Aorta (tissue), 5 donors: ENCODE measurements at regions not wholly inside any gene's neighbourhood (a gene's known extent, or its start where the extent isn't known, plus 50 kb on each side); places are given as distances from the start of the nearest gene placed in this dataset.

Experiments used
- ATAC-seq: fragments of 200-7000 bp; cut with Tn5 transposase; one replicate; pipeline ENCODE4 v1.9.1; 2022; ENCODE audit warnings: moderate library complexity; ENCODE audit not compliant: low FRiP score
- DNase-seq, 2 donors: peaks; one replicate each; pipeline ENCODE4 v3.0.0-alpha.2; 2020
- H3K27ac ChIP-seq, 2 donors: one replicate each; pipeline ENCODE4 v1.5.1; 2013; ENCODE audit warnings: low read length in 2 of 2, mild to moderate bottlenecking in 2 of 2, moderate library complexity in 2 of 2, control low read depth in 1 of 2, inconsistent platforms in 1 of 2, low read depth in 1 of 2
- H3K27me3 ChIP-seq, 2 donors: one replicate each; pipeline ENCODE4 v1.6.1; 2013; ENCODE audit warnings: control low read depth in 1 of 2, low read length in 1 of 2, mild to moderate bottlenecking in 1 of 2, moderate library complexity in 1 of 2; ENCODE audit not compliant: insufficient read depth in 2 of 2, control insufficient read depth in 1 of 2
- H3K36me3 ChIP-seq, 2 donors: one replicate each; pipeline ENCODE4 v1.6.1; 2013; ENCODE audit warnings: control low read depth in 1 of 2, low read length in 1 of 2, mild to moderate bottlenecking in 1 of 2; ENCODE audit not compliant: insufficient read depth in 2 of 2, control insufficient read depth in 1 of 2
- H3K4me1 ChIP-seq, 2 donors: one replicate each; pipeline ENCODE4 v1.6.1; 2013; ENCODE audit warnings: low read length in 2 of 2, control low read depth in 1 of 2, mild to moderate bottlenecking in 1 of 2, moderate library complexity in 1 of 2; ENCODE audit not compliant: insufficient read depth in 2 of 2, control insufficient read depth in 1 of 2
- H3K4me3 ChIP-seq, 2 donors: one replicate each; pipeline ENCODE4 v1.5.1; 2013; ENCODE audit warnings: low read length in 2 of 2, control low read depth in 1 of 2, mild to moderate bottlenecking in 1 of 2
- H3K9me3 ChIP-seq: one replicate; pipeline ENCODE4 v1.6.1; 2013; ENCODE audit warnings: mild to moderate bottlenecking, low read length; ENCODE audit not compliant: control insufficient read depth
- WGBS, 2 donors: extraction: QIAGEN DNeasy Blood & Tissue Kit; methylation state at CpG; one replicate each; pipeline ENCODE4 v1.1.7; 2013; 5-methylcytosine and 5-hydroxymethylcytosine counted together
- intact Hi-C, 2 donors: fragments of 100-400 bp; cut with DNase I; formaldehyde crosslinking; loops; one replicate each; pipeline versions ENCODE4 v1.14.2 to v1.15.0; 2022
- donor health status: healthy with polysubstance abuse.
- donor health status: Bipolar disorder and iron deficiency.
- donor health status: DM: no; HTN: no; CAD: no.
- donor health status: DM: no; HTN: no; CAD: no.
- donor health status: DM: yes; HTN: yes; CAD: no.

GRCh38 chrX:20718592-20719380 lies 452.1 kb upstream of the RPS6KA3 start:
- Histone ChIP-seq H3K4me3 (no peak overlapping the region), H3K27me3 (no peaks in the 10 kb centered on the region), H3K4me1 (no peaks in the 10 kb centered on the region), H3K27ac (no peak overlapping the region), H3K9me3 (no peaks in the 10 kb centered on the region), H3K36me3 (no peaks in the 10 kb centered on the region)
- intact Hi-C loops: loop anchor here in 1 of 2 donors (10.0 kb wide), 1 partner anchor 186 kb away; no protein-coding TSS in a partner anchor
- DNase-seq (no peak), ATAC-seq (no peak)
- WGBS, 2 donors: 36 to 43% methylated on average over 3 of the region's 3 CpGs

- intact Hi-C loops: loop anchor here in 1 of 2 donors (10.0 kb wide), 1 partner anchor 190 kb away; no protein-coding TSS in a partner anchor
- Histone ChIP-seq H3K4me1 (no peaks in the 10 kb centered on the region), H3K27ac (no peak overlapping the region), H3K27me3 (no peaks in the 10 kb centered on the region), H3K9me3 (no peaks in the 10 kb centered on the region), H3K4me3 (no peak overlapping the region), H3K36me3 (no peaks in the 10 kb centered on the region)
- ATAC-seq (no peak), DNase-seq (no peak)
- WGBS, 2 donors: 66 to 71% methylated on average over 3 of the region's 3 CpGs
Measured at GRCh38 chrX:20715176-20715575, 448.5 kb upstream of the RPS6KA3 start.

GRCh38 chrX:20712811-20713210 lies 446.1 kb upstream of the RPS6KA3 start:
- H3K9me3 ChIP-seq: no peaks in the 10 kb centered on the region
- no peak for DNase-seq
- WGBS, 2 donors: 22 to 24% methylated on average over 1 of the region's 1 CpG
- no peaks in the 10 kb centered on the region for H3K27me3 ChIP-seq
- ATAC-seq: no peak
- H3K4me3 ChIP-seq: no peak overlapping the region
- no peaks in the 10 kb centered on the region for H3K4me1 ChIP-seq
- no peaks in the 10 kb centered on the region for H3K36me3 ChIP-seq
- intact Hi-C loops: loop anchor here in 1 of 2 donors (10.0 kb wide), 1 partner anchor 192 kb away; no protein-coding TSS in a partner anchor
- no peak overlapping the region for H3K27ac ChIP-seq

- no peak overlapping the region for H3K27ac ChIP-seq
- ATAC-seq (no peak), DNase-seq (no peak)
- H3K4me1 ChIP-seq: no peaks in the 10 kb centered on the region
- no peaks in the 10 kb centered on the region for H3K36me3 ChIP-seq
- no peaks in the 10 kb centered on the region for H3K27me3 ChIP-seq
- intact Hi-C loops: loop anchor here in 1 of 2 donors (10.0 kb wide), 1 partner anchor 193 kb away; no protein-coding TSS in a partner anchor
- 68 to 87% methylated on average over 3 of the region's 3 CpGs for WGBS, 2 donors
- H3K4me3 ChIP-seq: no peak overlapping the region
- no peaks in the 10 kb centered on the region for H3K9me3 ChIP-seq
Measured at GRCh38 chrX:20711366-20711765, 444.7 kb upstream of the RPS6KA3 start.

- Histone ChIP-seq H3K27me3 (no peaks in the 10 kb centered on the region), H3K4me3 (no peak overlapping the region), H3K36me3 (no peaks in the 10 kb centered on the region), H3K9me3 (no peaks in the 10 kb centered on the region), H3K4me1 (no peaks in the 10 kb centered on the region), H3K27ac (no peak overlapping the region)
- no peak for DNase-seq
- intact Hi-C loops: no loop called here
- 68 to 80% methylated on average over 2 of the region's 2 CpGs for WGBS, 2 donors
- ATAC-seq: no peak
Measured at GRCh38 chrX:20693078-20693477, 426.4 kb upstream of the RPS6KA3 start.

- no peaks in the 10 kb centered on the region for H3K27me3 ChIP-seq
- ATAC-seq: no peak
- no peak overlapping the region for H3K27ac ChIP-seq
- WGBS, 2 donors: 80 to 92% methylated on average over 7 of the region's 7 CpGs
- intact Hi-C loops: no loop called here
- no peaks in the 10 kb centered on the region for H3K36me3 ChIP-seq
- no peaks in the 10 kb centered on the region for H3K4me1 ChIP-seq
- H3K9me3 ChIP-seq: no peaks in the 10 kb centered on the region
- DNase-seq: no peak
- no peak overlapping the region for H3K4me3 ChIP-seq
Measured at GRCh38 chrX:20686256-20686655, 419.5 kb upstream of the RPS6KA3 start.

GRCh38 chrX:20685652-20686051 lies 418.9 kb upstream of the RPS6KA3 start:
- Histone ChIP-seq H3K27ac (no peak overlapping the region), H3K4me3 (no peak overlapping the region), H3K36me3 (no peaks in the 10 kb centered on the region), H3K9me3 (no peaks in the 10 kb centered on the region), H3K4me1 (no peaks in the 10 kb centered on the region), H3K27me3 (no peaks in the 10 kb centered on the region)
- WGBS, 2 donors: 74 to 85% methylated on average over 5 of the region's 5 CpGs
- intact Hi-C loops: no loop called here
- no peak for ATAC-seq
- no peak for DNase-seq

- H3K36me3 ChIP-seq: no peaks in the 10 kb centered on the region
- ATAC-seq (no peak), DNase-seq (no peak)
- H3K4me3 ChIP-seq: no peak overlapping the region
- no peaks in the 10 kb centered on the region for H3K9me3 ChIP-seq
- intact Hi-C loops: no loop called here
- no peak overlapping the region for H3K27ac ChIP-seq
- 33 to 50% methylated on average over 1 of the region's 1 CpG for WGBS, 2 donors
- H3K27me3 ChIP-seq: no peaks in the 10 kb centered on the region
- no peaks in the 10 kb centered on the region for H3K4me1 ChIP-seq
Measured at GRCh38 chrX:20681683-20682082, 415.0 kb upstream of the RPS6KA3 start.

- DNase-seq (no peak), ATAC-seq (no peak)
- Histone ChIP-seq H3K36me3 (no peaks in the 10 kb centered on the region), H3K4me1 (no peaks in the 10 kb centered on the region), H3K27me3 (no peaks in the 10 kb centered on the region), H3K27ac (no peak overlapping the region), H3K9me3 (no peaks in the 10 kb centered on the region), H3K4me3 (no peak overlapping the region)
- intact Hi-C loops: no loop called here
Measured at GRCh38 chrX:20680998-20681397, 414.3 kb upstream of the RPS6KA3 start.
